Spinal cord (tissue), 9 donors: ENCODE measurements at regions not wholly inside any gene's neighbourhood (a gene's known extent, or its start where the extent isn't known, plus 50 kb on each side); places are given as distances from the start of the nearest gene placed in this dataset.

Source experiments
- DNase-seq, 6 donors: peaks; one replicate each; pipeline versions ENCODE4 v3.0.0 to v3.0.0-alpha.2; 2013 to 2015; ENCODE audit warnings: low spot score in 6 of 6, low read depth in 4 of 6
- H3K27ac ChIP-seq: one replicate; pipeline ENCODE4 v1.5.1; 2013; ENCODE audit warnings: low read depth, low read length, control low read depth
- H3K27me3 ChIP-seq: one replicate; pipeline ENCODE4 v1.6.1; 2013; ENCODE audit warnings: low read length; ENCODE audit not compliant: control insufficient read depth, insufficient read depth
- H3K36me3 ChIP-seq: one replicate; pipeline ENCODE4 v1.6.1; 2013; ENCODE audit warnings: low read length; ENCODE audit not compliant: control insufficient read depth, insufficient read depth
- H3K4me1 ChIP-seq: one replicate; pipeline ENCODE4 v1.6.1; 2013; ENCODE audit warnings: low read length; ENCODE audit not compliant: control insufficient read depth, insufficient read depth
- H3K4me3 ChIP-seq: one replicate; pipeline ENCODE4 v1.5.1; 2013; ENCODE audit warnings: low read depth, low read length, control low read depth
- H3K9me3 ChIP-seq: one replicate; pipeline ENCODE4 v1.6.1; 2013; ENCODE audit warnings: low read length; ENCODE audit not compliant: control insufficient read depth, insufficient read depth
- WGBS: methylation state at CpG from one replicate; pipeline ENCODE4 v1.1.5; 2013; ENCODE audit warnings: missing lambda C conversion rate; ENCODE audit not compliant: insufficient coverage; 5-methylcytosine and 5-hydroxymethylcytosine counted together
- donor health status: healthy.

DNA sequence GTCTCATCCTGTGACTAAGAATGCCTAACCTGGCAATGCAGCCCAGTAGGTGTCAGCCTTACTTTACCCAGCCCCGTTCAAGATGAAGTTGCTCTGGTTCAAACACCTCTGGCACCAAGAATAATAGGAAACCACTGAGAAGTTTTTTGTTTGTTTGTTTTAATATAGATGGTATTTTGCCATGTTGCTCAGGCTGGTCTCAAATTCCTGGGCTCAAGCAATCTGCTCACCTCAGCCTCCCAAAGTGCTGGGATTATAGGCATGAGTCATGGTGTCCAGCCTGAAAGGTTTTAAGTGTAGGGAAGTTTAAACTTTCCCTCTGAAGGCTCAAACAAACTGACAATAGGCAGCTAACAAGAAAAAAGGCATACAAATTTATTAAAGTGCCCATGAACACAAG lies 51.2 kb upstream of the ABCC4 start:
- H3K36me3 ChIP-seq, result no peaks in the 10 kb centered on the region
- H3K27me3 ChIP-seq, result no peaks in the 10 kb centered on the region
- no peak overlapping the region for H3K4me3 ChIP-seq
- WGBS, result no CpG with 5 or more reads among the region's 1 CpG
- no peak for DNase-seq
- no peak overlapping the region for H3K27ac ChIP-seq
- no peaks in the 10 kb centered on the region for H3K9me3 ChIP-seq
- H3K4me1 ChIP-seq, result peaks cover 2% of the 10 kb centered on the region

DNA sequence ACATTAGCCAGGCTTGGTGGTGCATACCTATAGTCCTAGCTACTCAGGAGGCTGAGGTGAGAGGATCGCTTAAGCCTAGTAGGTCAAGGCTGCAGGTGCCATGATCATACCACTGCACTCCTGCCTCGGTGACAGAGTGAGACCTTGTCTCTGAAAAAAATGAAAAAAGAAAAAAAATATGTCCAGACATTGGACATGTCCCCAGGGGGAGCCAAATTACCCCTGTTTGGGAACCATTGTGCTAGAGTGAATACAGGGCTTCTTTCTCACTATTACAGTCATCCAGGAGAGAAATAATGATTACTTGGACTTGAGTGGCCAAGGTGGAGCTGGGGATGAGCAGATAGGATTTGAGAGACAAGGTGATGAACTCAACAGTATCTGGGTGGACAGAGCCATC lies 52.9 kb upstream of the ABCC4 start:
- WGBS, result 100% methylated on average over 2 of the region's 2 CpGs

DNA sequence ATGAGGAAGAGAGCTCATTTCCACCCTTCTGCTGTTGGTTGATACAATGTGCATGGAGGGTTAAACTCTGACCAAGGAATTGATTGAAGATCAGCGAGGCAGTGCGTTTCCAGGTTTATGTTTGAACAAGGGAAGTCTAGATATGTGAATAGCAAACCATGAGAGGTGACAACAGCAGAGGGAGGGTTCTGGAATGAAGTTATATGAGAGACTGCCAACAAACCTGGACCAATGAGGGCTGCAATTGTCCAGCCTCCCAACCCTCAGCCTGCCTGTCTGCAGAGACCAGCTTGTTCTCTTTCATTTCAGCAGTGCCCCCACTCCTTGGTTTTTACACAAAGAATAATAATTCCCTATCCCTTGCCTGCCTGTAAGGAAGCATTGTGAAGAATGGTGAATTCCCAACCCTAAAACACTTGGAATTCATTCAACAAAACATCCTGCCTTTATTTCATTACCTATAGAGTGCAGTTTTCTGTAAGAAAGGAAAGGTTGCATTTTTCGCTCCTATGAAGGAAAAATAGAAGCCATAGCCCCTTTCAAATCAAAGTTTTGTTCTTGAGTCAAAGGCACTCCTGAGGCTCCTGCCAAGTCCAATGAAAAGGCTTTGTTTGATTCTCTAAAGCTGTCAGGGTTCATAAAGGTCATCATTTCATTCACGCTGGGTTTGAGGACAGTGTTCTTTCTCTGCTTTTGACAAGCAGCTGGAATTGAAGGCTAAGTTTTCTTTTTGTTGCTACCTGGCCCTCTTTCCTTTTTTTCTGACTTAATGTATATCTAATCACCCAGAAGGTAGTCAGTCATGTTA lies 53.6 kb upstream of the ABCC4 start:
- WGBS, result 31% methylated on average over 3 of the region's 4 CpGs
- H3K27ac ChIP-seq, result peak overlapping the region; percentile 29
- H3K9me3 ChIP-seq, result no peaks in the 10 kb centered on the region
- H3K27me3 ChIP-seq, result no peaks in the 10 kb centered on the region
- DNase-seq, result peak in 2 of 6 donors; percentile 36 to 63
- peaks cover 2% of the 10 kb centered on the region for H3K4me1 ChIP-seq
- no peak overlapping the region for H3K4me3 ChIP-seq
- no peaks in the 10 kb centered on the region for H3K36me3 ChIP-seq

More for the DNA sequence above, 52.9 kb upstream of the ABCC4 start:
- Histone ChIP-seq H3K4me1 (peaks cover 2% of the 10 kb centered on the region), H3K4me3 (no peak overlapping the region), H3K27me3 (no peaks in the 10 kb centered on the region), H3K36me3 (no peaks in the 10 kb centered on the region), H3K9me3 (no peaks in the 10 kb centered on the region), H3K27ac (no peak overlapping the region)
- no peak for DNase-seq

DNA sequence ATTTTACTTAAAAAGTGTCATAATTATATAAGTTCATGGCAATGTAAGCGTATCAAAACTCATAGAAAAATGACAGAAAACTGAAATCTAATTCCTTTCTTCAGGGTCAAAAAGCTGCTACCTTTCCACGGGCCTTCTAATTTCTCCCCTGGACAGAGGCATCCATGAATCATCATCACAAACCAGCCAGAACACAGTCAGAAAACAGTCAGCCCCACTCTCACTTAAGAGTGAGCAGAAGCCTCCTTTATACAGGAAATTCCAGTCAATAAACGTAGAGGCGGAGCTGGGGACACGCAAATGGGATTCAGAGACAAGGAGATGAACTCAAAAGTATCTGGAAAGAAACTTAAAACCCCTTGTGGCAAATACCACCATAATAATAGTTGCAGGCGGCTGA lies 54.2 kb upstream of the ABCC4 start:
- Histone ChIP-seq H3K27me3 (no peaks in the 10 kb centered on the region), H3K27ac (no peak overlapping the region), H3K4me1 (peaks cover 2% of the 10 kb centered on the region), H3K36me3 (no peaks in the 10 kb centered on the region), H3K4me3 (no peak overlapping the region), H3K9me3 (no peaks in the 10 kb centered on the region)
- WGBS, result 31% methylated on average over 3 of the region's 6 CpGs
- DNase-seq, result no peak

DNA sequence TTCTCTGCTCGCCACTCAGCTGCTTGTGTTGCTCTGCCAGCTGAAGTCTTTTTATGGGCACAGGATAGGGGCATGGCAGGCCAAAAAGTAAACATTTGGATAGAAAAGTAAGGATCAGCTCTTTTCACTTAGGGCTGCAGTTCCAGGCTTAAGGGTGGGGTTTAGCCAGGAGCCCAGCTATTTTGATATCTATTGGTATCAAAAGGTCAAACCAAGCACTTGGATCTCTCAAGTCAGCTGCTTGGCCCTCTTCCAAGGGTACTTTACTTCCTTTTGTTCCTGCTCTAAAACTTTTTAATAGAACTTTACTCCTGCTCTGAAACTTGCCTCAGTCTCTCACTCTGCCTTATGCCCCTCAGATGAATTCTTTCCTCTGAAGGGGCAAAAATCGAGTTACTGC lies 55.7 kb upstream of the ABCC4 start:
- Histone ChIP-seq H3K27ac (no peak overlapping the region), H3K36me3 (no peaks in the 10 kb centered on the region), H3K27me3 (no peaks in the 10 kb centered on the region), H3K4me1 (peaks cover 7% of the 10 kb centered on the region), H3K9me3 (no peaks in the 10 kb centered on the region), H3K4me3 (no peak overlapping the region)
- DNase-seq, result no peak
- WGBS, result 71% methylated on average over 1 of the region's 2 CpGs

DNA sequence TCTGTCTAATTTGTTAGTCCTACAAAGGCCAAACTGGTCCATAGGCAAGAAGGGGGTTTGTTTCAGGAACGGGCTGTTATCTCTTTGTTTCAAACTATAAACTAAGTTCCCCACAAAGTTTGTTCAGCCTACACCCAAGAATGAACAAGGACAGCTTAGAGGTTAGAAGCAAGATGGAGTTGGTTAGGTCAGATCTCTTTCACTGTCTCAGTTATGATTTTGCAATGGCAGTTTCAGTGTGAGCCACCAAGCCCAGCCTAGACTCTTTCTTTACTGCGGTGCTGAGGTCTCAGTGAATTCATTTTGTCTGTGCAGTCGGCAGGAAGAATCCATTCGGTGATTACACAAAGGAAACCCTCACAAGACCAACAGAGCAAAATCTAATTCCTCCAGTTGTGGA lies 56.6 kb upstream of the ABCC4 start:
- Histone ChIP-seq H3K36me3 (no peaks in the 10 kb centered on the region), H3K9me3 (no peaks in the 10 kb centered on the region), H3K4me1 (peaks cover 7% of the 10 kb centered on the region), H3K27me3 (no peaks in the 10 kb centered on the region), H3K4me3 (no peak overlapping the region), H3K27ac (no peak overlapping the region)
- peak in 1 of 6 donors; percentile 13 for DNase-seq
- WGBS, result 45% methylated on average over 2 of the region's 4 CpGs

DNA sequence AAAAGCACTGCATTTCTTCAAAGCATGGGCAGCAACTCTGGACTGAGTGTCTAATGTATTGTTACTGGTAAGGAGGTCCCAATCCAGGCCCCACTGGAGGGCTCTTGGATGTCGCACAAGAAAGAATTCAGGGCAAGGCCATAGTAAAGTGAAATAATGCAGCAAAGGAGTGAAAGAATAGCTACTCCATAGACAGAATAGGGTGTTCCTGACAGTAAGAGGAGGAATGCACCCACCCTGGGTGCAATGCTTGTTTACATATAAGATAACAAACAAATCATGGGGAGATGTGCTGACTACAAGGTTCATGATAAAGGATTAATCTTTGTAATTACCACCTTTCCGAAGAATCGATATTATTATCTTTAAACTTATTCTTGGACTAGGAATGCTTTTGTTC lies 58.8 kb upstream of the ABCC4 start:
- Histone ChIP-seq H3K27me3 (no peaks in the 10 kb centered on the region), H3K4me3 (no peak overlapping the region), H3K9me3 (no peaks in the 10 kb centered on the region), H3K4me1 (peaks cover 4% of the 10 kb centered on the region), H3K36me3 (no peaks in the 10 kb centered on the region), H3K27ac (no peak overlapping the region)
- no peak for DNase-seq
- 83% methylated on average over 1 of the region's 3 CpGs for WGBS

DNA sequence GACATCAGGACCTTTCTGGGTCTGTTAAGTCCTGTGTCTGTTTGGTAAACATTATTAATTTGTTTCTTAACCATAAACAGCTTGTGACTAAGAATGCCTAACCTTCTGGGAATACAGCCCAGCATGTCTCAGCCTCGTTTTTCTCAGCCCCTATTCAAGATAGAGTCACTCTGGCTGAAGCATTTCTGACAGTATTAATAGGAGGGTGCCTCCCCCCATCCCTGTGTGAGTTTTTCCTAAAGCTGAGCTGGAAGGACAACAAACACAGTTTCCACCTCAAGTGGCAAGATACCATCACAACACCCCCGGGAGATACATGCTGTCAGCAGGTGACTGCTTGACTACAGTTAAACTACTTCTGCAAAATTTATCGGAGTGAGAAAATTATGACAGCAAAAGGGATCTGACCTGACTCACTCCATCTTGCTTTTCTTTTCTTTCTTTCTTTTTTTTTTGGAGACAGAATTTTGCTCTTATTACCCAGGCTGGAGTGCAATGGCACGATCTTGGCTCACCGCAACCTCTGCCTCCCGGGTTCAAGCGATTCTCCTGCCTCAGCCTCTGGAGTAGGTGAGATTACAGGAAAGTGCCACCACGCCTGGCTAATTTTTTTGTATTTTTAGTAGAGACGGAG lies 59.3 kb upstream of the ABCC4 start:
- Histone ChIP-seq H3K27ac (no peak overlapping the region), H3K4me1 (peaks cover 4% of the 10 kb centered on the region), H3K36me3 (no peaks in the 10 kb centered on the region), H3K9me3 (no peaks in the 10 kb centered on the region), H3K4me3 (no peak overlapping the region), H3K27me3 (no peaks in the 10 kb centered on the region)
- peak in 1 of 6 donors; percentile 23 for DNase-seq
- WGBS, result 40% methylated on average over 1 of the region's 9 CpGs

DNA sequence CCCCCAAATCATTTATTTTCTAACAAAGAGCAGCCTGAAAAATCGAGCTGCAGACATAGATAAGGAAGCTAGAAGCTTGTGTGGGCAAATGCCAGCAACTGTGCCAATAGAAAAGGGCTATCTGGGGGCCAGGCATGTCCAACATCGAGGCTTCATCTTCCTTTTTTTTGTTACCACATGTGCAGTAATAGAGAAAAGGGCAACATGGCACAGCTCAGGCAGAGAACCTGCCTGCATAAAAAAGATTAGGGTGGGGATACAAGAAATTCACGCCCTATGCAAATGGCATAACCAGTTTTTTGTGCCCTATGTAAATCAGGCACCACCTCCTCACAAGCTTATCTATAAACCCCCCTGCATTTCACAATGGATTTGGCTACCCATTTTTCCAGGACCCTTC lies 60.4 kb upstream of the ABCC4 start:
- no CpG with 5 or more reads among the region's 3 CpGs for WGBS
- no peaks in the 10 kb centered on the region for H3K9me3 ChIP-seq
- H3K27ac ChIP-seq, result no peak overlapping the region
- no peaks in the 10 kb centered on the region for H3K36me3 ChIP-seq
- H3K4me3 ChIP-seq, result no peak overlapping the region
- no peak for DNase-seq
- no peaks in the 10 kb centered on the region for H3K27me3 ChIP-seq
- H3K4me1 ChIP-seq, result peaks cover 4% of the 10 kb centered on the region

DNA sequence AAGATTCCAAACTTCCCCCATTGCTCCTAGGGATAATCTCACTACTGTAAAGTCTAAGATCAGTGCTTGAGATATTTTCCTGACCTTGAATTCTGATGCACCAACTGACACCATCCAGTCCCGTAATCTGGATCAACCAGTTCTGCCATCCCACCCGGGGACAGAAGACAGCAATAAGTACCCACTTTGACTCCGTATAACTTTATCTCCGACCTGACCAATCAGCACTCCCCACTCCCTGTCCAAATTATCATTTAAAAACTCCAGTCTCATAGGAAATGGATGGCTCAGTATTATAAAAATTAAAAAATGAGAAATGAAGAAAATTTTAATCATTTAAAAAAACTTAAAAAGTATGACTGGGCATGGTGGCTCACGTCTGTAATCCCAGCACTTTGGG lies 61.4 kb upstream of the ABCC4 start:
- Histone ChIP-seq H3K36me3 (no peaks in the 10 kb centered on the region), H3K27ac (no peak overlapping the region), H3K4me1 (peaks cover 4% of the 10 kb centered on the region), H3K9me3 (no peaks in the 10 kb centered on the region), H3K27me3 (no peaks in the 10 kb centered on the region), H3K4me3 (no peak overlapping the region)
- no peak for DNase-seq
- WGBS, result 95% methylated on average over 2 of the region's 5 CpGs
